ENCODE measurements at regions not wholly inside any gene's neighbourhood (a gene's known extent, or its start where the extent isn't known, plus 50 kb on each side); places are given as distances from the start of the nearest gene placed in this dataset.

DNA sequence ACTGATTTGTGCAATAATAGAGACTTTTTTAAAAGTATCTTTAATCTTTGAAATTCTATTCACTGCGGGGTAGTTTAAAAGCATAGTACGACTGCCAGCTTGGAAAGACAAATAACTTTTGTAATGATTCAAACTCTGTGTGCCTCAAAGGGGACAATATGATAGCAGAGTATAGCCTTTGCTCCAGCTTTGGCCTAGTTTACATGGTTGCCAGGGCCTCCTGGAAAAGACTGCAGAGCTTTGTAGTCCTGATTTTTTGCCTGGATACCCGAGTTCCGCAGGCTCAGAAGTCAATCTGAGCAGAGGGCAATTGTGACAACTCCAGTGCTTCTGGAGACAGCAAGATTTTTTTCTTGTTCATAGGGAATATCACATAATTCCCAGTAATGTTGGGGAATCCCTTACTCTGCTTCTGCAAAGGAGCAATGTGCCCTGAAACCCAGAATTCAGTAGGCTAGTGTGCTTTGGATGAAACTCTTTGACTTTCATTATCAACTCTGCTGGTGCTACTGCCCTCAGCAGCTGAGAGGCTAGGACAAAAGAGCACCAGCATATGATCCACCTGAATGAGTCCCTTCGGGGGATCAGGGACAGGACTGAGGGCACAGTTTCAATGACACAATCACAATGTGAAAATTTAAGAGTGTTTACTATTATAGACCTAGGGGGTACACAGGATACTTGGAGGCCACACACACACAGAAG, 768.1 kb downstream of the TMEM182 start:
- DNase-seq (ENCODE audit: low read depth), result no peak
- no peak overlapping the region for H3K4me3 ChIP-seq (ENCODE audit: control insufficient read depth, low read depth, low read length)
- TF ChIP-seq, protein P1, sequence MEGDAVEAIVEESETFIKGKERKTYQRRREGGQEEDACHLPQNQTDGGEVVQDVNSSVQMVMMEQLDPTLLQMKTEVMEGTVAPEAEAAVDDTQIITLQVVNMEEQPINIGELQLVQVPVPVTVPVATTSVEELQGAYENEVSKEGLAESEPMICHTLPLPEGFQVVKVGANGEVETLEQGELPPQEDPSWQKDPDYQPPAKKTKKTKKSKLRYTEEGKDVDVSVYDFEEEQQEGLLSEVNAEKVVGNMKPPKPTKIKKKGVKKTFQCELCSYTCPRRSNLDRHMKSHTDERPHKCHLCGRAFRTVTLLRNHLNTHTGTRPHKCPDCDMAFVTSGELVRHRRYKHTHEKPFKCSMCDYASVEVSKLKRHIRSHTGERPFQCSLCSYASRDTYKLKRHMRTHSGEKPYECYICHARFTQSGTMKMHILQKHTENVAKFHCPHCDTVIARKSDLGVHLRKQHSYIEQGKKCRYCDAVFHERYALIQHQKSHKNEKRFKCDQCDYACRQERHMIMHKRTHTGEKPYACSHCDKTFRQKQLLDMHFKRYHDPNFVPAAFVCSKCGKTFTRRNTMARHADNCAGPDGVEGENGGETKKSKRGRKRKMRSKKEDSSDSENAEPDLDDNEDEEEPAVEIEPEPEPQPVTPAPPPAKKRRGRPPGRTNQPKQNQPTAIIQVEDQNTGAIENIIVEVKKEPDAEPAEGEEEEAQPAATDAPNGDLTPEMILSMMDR (conservative IDR thresholded peaks at IDR 0.05; ENCODE audit: control insufficient read depth, insufficient read depth, low read depth, low read length), result no peak

DNA sequence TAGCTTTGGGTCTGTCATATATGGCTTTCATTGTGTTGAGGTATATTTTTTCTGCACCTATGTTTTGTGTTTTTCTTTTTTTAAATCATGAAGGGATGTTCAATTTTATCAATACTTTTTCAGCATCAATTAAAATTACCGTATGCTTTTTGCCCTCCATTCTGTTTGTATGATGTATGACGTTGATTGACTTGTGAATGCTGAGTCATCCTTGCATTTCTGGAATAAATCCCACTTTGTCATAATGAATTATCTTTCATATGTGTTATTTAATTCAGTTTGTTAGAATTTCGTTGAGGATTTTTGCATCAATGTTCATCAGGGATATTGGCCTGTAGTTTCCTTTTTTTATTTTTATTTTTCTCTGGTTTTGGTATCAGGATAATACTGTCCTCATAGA, 790.9 kb downstream of the TMEM182 start:
- DNase-seq (ENCODE audit: low read depth), result no peak
- TF ChIP-seq, protein P1 (conservative IDR thresholded peaks at IDR 0.05; ENCODE audit: control insufficient read depth, insufficient read depth, low read depth, low read length), result no peak
- H3K4me3 ChIP-seq (ENCODE audit: control insufficient read depth, low read depth, low read length), result no peak overlapping the region

DNA sequence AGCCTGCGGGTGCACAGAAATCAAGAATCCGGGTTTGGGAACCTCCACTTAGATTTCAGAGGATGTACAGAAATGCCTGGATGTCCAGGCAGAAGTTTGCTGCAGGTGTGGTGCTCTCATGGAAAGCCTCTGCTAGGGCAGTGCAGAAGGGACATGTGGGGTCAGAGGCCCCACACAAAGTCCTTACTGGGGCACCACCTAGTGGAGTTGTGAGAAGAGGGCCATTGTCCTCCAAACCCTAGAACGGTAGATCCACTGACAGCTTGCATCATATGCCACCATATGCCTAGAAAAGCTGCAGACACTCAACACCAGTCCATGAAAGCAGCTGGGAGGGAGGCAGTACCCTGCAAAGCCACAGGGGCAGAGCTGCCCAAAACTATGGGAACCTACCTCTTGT, 833.0 kb downstream of the TMEM182 start:
- no peak overlapping the region for H3K4me3 ChIP-seq (ENCODE audit: control insufficient read depth, low read depth, low read length)
- no peak for DNase-seq (ENCODE audit: low read depth)
- TF ChIP-seq, protein P1 (conservative IDR thresholded peaks at IDR 0.05; ENCODE audit: control insufficient read depth, insufficient read depth, low read depth, low read length), result no peak

DNA sequence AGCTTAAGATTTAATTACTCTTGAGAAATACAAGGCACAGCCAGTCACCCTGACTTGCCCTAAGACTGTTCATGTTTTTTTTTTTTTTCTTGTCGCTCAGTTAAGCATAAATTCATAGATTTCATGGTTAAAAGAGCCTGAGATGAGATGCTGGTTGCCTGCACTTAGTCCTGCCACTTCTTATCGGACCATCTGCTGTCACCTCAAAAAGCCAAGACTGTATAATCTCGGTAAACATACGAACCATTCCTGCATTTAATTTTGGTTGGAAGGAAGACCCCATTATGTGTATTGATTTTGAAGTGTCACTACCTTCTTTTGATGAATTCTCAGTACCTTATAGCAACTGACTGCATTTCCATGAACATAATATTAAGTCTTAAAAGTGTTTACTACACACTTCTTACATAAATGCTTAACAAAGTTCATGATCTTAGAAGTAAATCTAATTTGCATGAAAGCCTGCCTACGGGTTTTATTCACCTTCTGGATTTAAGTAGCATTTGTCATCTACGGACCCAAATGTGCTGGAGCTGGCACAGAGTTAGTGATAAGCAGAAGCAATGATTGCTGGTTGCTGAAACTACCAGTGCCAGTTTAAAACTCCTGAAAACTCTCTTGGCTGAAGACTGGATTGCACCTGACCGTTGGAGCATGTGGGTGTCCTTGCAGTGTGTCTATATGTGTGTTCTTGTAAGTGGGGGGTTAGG, 843.4 kb downstream of the TMEM182 start:
- no peak for DNase-seq (ENCODE audit: low read depth)
- TF ChIP-seq, protein P1 (conservative IDR thresholded peaks at IDR 0.05; ENCODE audit: control insufficient read depth, insufficient read depth, low read depth, low read length), result no peak
- no peak overlapping the region for H3K4me3 ChIP-seq (ENCODE audit: control insufficient read depth, low read depth, low read length)

DNA sequence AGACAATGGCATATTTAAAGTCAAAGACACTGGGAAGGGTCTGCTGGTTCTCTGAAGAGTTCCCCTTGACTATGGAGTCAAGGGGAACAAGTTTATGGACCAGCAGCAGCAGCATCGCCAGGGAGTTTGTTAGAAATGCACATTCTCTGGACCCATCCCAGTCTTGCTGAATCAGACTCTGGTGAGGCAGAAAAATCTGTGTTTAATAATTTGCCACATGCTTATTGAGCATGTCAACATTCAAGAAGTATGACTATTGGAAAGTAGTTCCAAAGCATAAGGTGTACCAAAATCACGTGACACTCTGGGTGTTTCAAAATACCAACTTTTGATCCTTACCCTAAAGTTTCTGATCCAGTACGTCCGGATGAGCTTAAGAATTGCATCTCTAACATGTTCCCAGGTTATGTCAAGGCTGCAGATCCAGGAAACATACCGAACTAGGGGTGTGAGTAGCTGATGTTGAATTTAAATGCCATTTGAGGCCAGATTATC, 853.8 kb downstream of the TMEM182 start:
- TF ChIP-seq, protein P1 (conservative IDR thresholded peaks at IDR 0.05; ENCODE audit: control insufficient read depth, insufficient read depth, low read depth, low read length), result no peak
- H3K4me3 ChIP-seq (ENCODE audit: control insufficient read depth, low read depth, low read length), result no peak overlapping the region
- DNase-seq (ENCODE audit: low read depth), result no peak

DNA sequence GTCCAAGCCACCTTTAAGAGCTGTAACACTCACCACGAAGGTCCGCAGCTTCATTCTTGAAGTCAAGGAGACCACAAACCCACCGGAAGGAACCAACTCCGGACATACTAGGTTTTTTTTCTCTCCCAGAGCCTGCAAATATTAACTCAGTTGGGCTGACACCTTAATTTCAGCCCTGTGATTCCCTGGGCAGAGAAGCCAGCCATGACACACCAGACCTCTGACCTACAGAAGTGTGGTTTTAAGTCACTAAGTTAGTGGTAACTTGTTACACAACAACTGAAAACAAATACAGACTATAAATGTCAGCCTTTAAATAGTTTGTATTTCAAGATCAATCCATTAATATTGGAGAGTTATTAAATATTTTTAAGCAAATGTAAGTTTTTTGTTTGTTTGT, 855.1 kb downstream of the TMEM182 start:
- TF ChIP-seq, protein P1 (conservative IDR thresholded peaks at IDR 0.05; ENCODE audit: control insufficient read depth, insufficient read depth, low read depth, low read length), result no peak
- no peak for DNase-seq (ENCODE audit: low read depth)
- H3K4me3 ChIP-seq (ENCODE audit: control insufficient read depth, low read depth, low read length), result no peak overlapping the region
